ENCODE measurements at regions not wholly inside any gene's neighbourhood (a gene's known extent, or its start where the extent isn't known, plus 50 kb on each side); places are given as distances from the start of the nearest gene placed in this dataset.

GRCh38 chr15:97806766-97807165 lies 153.7 kb upstream of the ARRDC4 start:
- DNase-seq (ENCODE audit: low spot score), result no peak

- no peak for DNase-seq (ENCODE audit: low spot score)
Measured at GRCh38 chr15:97815835-97816234, 144.7 kb upstream of the ARRDC4 start.

- DNase-seq (ENCODE audit: low spot score), result no peak
Measured at GRCh38 chr15:97817276-97817890, 143.1 kb upstream of the ARRDC4 start.

GRCh38 chr15:97836003-97836402 lies 124.5 kb upstream of the ARRDC4 start:
- DNase-seq (ENCODE audit: low spot score), result no peak

- no peak for DNase-seq (ENCODE audit: low spot score)
Measured at GRCh38 chr15:97837896-97838295, 122.6 kb upstream of the ARRDC4 start.

- no peak for DNase-seq (ENCODE audit: low spot score)
Measured at GRCh38 chr15:97838606-97839210, 121.8 kb upstream of the ARRDC4 start.

GRCh38 chr15:97840501-97840900 lies 120.0 kb upstream of the ARRDC4 start:
- no peak for DNase-seq (ENCODE audit: low spot score)

- no peak for DNase-seq (ENCODE audit: low spot score)
Measured at GRCh38 chr15:97841558-97841957, 118.9 kb upstream of the ARRDC4 start.

- DNase-seq (ENCODE audit: low spot score), result no peak
Measured at GRCh38 chr15:97849183-97849582, 111.3 kb upstream of the ARRDC4 start.

GRCh38 chr15:97858296-97858695 lies 102.2 kb upstream of the ARRDC4 start:
- DNase-seq (ENCODE audit: low spot score), result no peak

GRCh38 chr15:97861529-97862260 lies 98.8 kb upstream of the ARRDC4 start:
- DNase-seq (ENCODE audit: low spot score), result no peak

GRCh38 chr15:97866959-97867358 lies 93.5 kb upstream of the ARRDC4 start:
- no peak for DNase-seq (ENCODE audit: low spot score)

GRCh38 chr15:97867870-97868269 lies 92.6 kb upstream of the ARRDC4 start:
- DNase-seq (ENCODE audit: low spot score), result no peak

- DNase-seq (ENCODE audit: low spot score), result no peak
Measured at GRCh38 chr15:97868981-97869380, 91.5 kb upstream of the ARRDC4 start.

GRCh38 chr15:97870771-97871170 lies 89.7 kb upstream of the ARRDC4 start:
- no peak for DNase-seq (ENCODE audit: low spot score)

- DNase-seq (ENCODE audit: low spot score), result no peak
Measured at GRCh38 chr15:97874139-97874538, 86.4 kb upstream of the ARRDC4 start.

- no peak for DNase-seq (ENCODE audit: low spot score)
Measured at GRCh38 chr15:97875025-97875512, 85.4 kb upstream of the ARRDC4 start.

- no peak for DNase-seq (ENCODE audit: low spot score)
Measured at GRCh38 chr15:97875513-97876280, 84.8 kb upstream of the ARRDC4 start.

- no peak for DNase-seq (ENCODE audit: low spot score)
Measured at GRCh38 chr15:97876281-97876675, 84.2 kb upstream of the ARRDC4 start.

- no peak for DNase-seq (ENCODE audit: low spot score)
Measured at GRCh38 chr15:97881346-97881965, 79.0 kb upstream of the ARRDC4 start.

- no peak for DNase-seq (ENCODE audit: low spot score)
Measured at GRCh38 chr15:97884513-97885131, 75.9 kb upstream of the ARRDC4 start.

- no peak for DNase-seq (ENCODE audit: low spot score)
Measured at GRCh38 chr15:97890307-97890706, 70.2 kb upstream of the ARRDC4 start.
